GM10266 (cell line): ENCODE measurements at regions not wholly inside any gene's neighbourhood (a gene's known extent, or its start where the extent isn't known, plus 50 kb on each side); places are given as distances from the start of the nearest gene placed in this dataset.

Source experiments
- DNase-seq: peaks from one replicate; pipeline ENCODE4 v3.0.0; 2012; ENCODE audit errors: extremely low spot score
- CTCF ChIP-seq: IDR thresholded peaks from 2 replicates; pipeline ENCODE4 v1.5.1; 2012; ENCODE audit warnings: mild to moderate bottlenecking, low read depth; ENCODE audit not compliant: control insufficient read depth, insufficient read depth; ENCODE audit errors: missing control alignments

- no peak for TF ChIP-seq CTCF
- DNase-seq = no peak
These were observed 83.4 kb downstream of the UNCX start for GRCh38 chr7:1316086-1316485.

GRCh38 chr7:1317646-1318045, 85.0 kb downstream of the UNCX start:
- no peak for DNase-seq
- no peak for TF ChIP-seq CTCF

- TF ChIP-seq CTCF = no peak
- DNase-seq = no peak
These were observed 85.4 kb downstream of the UNCX start for GRCh38 chr7:1318051-1318450.

- DNase-seq = no peak
- no peak for TF ChIP-seq CTCF
These were observed 86.0 kb downstream of the UNCX start for GRCh38 chr7:1318661-1319060.

- TF ChIP-seq CTCF = no peak
- no peak for DNase-seq
These were observed 88.1 kb downstream of the UNCX start for GRCh38 chr7:1320616-1321240.

- DNase-seq = no peak
These were observed 89.0 kb downstream of the UNCX start for GRCh38 chr7:1321411-1322239.

More at GRCh38 chr7:1321411-1322239, 89.0 kb downstream of the UNCX start:
- TF ChIP-seq CTCF = no peak
